ENCODE measurements at regions not wholly inside any gene's neighbourhood (a gene's known extent, or its start where the extent isn't known, plus 50 kb on each side); places are given as distances from the start of the nearest gene placed in this dataset.

- Histone ChIP-seq H3K27me3 (ENCODE audit: control insufficient read depth, insufficient read depth, low read length) (no peaks in the 10 kb centered on the region), H3K36me3 (ENCODE audit: control insufficient read depth, insufficient read depth, low read length) (no peaks in the 10 kb centered on the region), H3K4me3 (ENCODE audit: low read depth, low read length) (no peak overlapping the region)
- no peak for DNase-seq (ENCODE audit: low read depth)
- no peak for TF ChIP-seq CTCF (IDR thresholded peaks at IDR 0.05; ENCODE audit: insufficient read depth, low read length, poor library complexity, severe bottlenecking)
These were observed 792.1 kb downstream of the DTWD2 start for GRCh38 chr5:118196229-118196628.

- Histone ChIP-seq H3K4me3 (ENCODE audit: low read depth, low read length) (no peak overlapping the region), H3K27me3 (ENCODE audit: control insufficient read depth, insufficient read depth, low read length) (no peaks in the 10 kb centered on the region), H3K36me3 (ENCODE audit: control insufficient read depth, insufficient read depth, low read length) (no peaks in the 10 kb centered on the region)
- DNase-seq (ENCODE audit: low read depth), result no peak
- TF ChIP-seq CTCF (IDR thresholded peaks at IDR 0.05; ENCODE audit: insufficient read depth, low read length, poor library complexity, severe bottlenecking), result no peak
These were observed 793.1 kb downstream of the DTWD2 start for GRCh38 chr5:118195211-118195610.

- Histone ChIP-seq H3K27me3 (ENCODE audit: control insufficient read depth, insufficient read depth, low read length) (no peaks in the 10 kb centered on the region), H3K36me3 (ENCODE audit: control insufficient read depth, insufficient read depth, low read length) (no peaks in the 10 kb centered on the region), H3K4me3 (ENCODE audit: low read depth, low read length) (no peak overlapping the region)
- no peak for TF ChIP-seq CTCF (IDR thresholded peaks at IDR 0.05; ENCODE audit: insufficient read depth, low read length, poor library complexity, severe bottlenecking)
- DNase-seq (ENCODE audit: low read depth), result no peak
These were observed 795.0 kb downstream of the DTWD2 start for GRCh38 chr5:118193194-118193905.

- no peaks in the 10 kb centered on the region for H3K36me3 ChIP-seq (ENCODE audit: control insufficient read depth, insufficient read depth, low read length)
- no peak for TF ChIP-seq CTCF (IDR thresholded peaks at IDR 0.05; ENCODE audit: insufficient read depth, low read length, poor library complexity, severe bottlenecking)
- H3K27me3 ChIP-seq (ENCODE audit: control insufficient read depth, insufficient read depth, low read length), result no peaks in the 10 kb centered on the region
- no peak overlapping the region for H3K4me3 ChIP-seq (ENCODE audit: low read depth, low read length)
- no peak for DNase-seq (ENCODE audit: low read depth)
These were observed 803.3 kb downstream of the DTWD2 start for GRCh38 chr5:118185018-118185417.

- Histone ChIP-seq H3K4me3 (ENCODE audit: low read depth, low read length) (no peak overlapping the region), H3K36me3 (ENCODE audit: control insufficient read depth, insufficient read depth, low read length) (no peaks in the 10 kb centered on the region), H3K27me3 (ENCODE audit: control insufficient read depth, insufficient read depth, low read length) (no peaks in the 10 kb centered on the region)
- DNase-seq (ENCODE audit: low read depth), result no peak
- TF ChIP-seq CTCF (IDR thresholded peaks at IDR 0.05; ENCODE audit: insufficient read depth, low read length, poor library complexity, severe bottlenecking), result no peak
These were observed 812.2 kb downstream of the DTWD2 start for GRCh38 chr5:118176146-118176545.

- H3K36me3 ChIP-seq (ENCODE audit: control insufficient read depth, insufficient read depth, low read length), result no peaks in the 10 kb centered on the region
- no peak for DNase-seq (ENCODE audit: low read depth)
- H3K27me3 ChIP-seq (ENCODE audit: control insufficient read depth, insufficient read depth, low read length), result no peaks in the 10 kb centered on the region
- TF ChIP-seq CTCF (IDR thresholded peaks at IDR 0.05; ENCODE audit: insufficient read depth, low read length, poor library complexity, severe bottlenecking), result no peak
- H3K4me3 ChIP-seq (ENCODE audit: low read depth, low read length), result no peak overlapping the region
These were observed 813.7 kb downstream of the DTWD2 start for GRCh38 chr5:118174671-118175070.

All from kidney epithelial cell (primary cell).